AG04450 (cell line): ENCODE measurements at regions not wholly inside any gene's neighbourhood (a gene's known extent, or its start where the extent isn't known, plus 50 kb on each side); places are given as distances from the start of the nearest gene placed in this dataset.

Experiments
- CTCF ChIA-PET: fragments of 300-600, 350-600 bp; formaldehyde crosslinking; extraction: SDS; loops from one replicate; lab custom pipeline; 2022; ENCODE audit warnings: antibody characterized with exemption, inconsistent platforms; lab: Charles Lee
- POLR2A ChIA-PET: fragments of 350-600 bp; formaldehyde crosslinking; extraction: SDS; loops from one replicate; lab custom pipeline; 2021; ENCODE audit warnings: antibody characterized with exemption, inconsistent platforms; lab: Yijun Ruan, JAX
- DNase-seq: peaks from one replicate; pipeline ENCODE4 v3.0.0-alpha.2; 2011; ENCODE audit warnings: low read depth, low spot score
- H3K27ac ChIP-seq: one replicate; pipeline ENCODE4 v1.5.1; 2012; ENCODE audit warnings: low read depth, low read length, control low read depth
- H3K27me3 ChIP-seq: one replicate; pipeline ENCODE4 v1.6.0; 2012; ENCODE audit warnings: low read length; ENCODE audit not compliant: control insufficient read depth, insufficient read depth
- H3K4me3 ChIP-seq: 2 replicates; pipeline ENCODE4 v1.5.1; 2011; ENCODE audit warnings: mild to moderate bottlenecking, low read depth, low read length, control low read depth
- H3K9me3 ChIP-seq: 2 replicates; pipeline ENCODE4 v1.5.1; 2012; ENCODE audit warnings: low read length; ENCODE audit not compliant: control insufficient read depth, insufficient read depth
- TF ChIP-seq, protein P1 (sequence below): IDR thresholded peaks from 2 replicates; pipeline ENCODE4 v1.5.1; 2011; ENCODE audit warnings: low read depth, low read length, control low read depth, inconsistent platforms

DNA sequence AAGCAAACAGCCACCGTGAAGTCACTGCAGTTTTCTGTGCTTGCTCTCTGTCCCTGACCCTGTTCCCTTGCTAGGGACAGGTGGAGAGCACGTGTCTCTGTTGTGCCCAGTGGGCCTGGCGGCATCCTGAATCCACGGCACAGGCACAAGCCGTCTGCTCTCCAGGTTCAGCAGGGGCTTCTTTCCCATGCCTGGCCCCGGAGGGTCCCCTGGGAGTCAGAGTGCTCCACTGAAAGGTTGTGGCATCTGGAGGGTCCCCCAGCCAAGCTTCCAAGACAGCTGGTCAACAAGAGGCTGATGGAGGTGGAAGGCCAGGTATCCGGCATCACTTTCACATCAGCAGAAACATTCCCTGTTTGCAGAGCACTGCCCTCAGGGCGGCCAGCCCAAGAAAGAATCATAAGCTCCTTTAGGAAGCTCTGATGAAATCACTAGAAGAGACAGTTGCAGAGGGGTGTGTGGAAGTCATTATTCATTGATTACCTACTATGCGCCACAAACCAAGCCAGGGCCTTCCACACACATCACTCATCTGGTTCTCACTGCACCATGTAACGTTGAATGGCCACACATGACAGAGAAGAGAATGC is 346.4 kb upstream of the B3GAT1 start:
- TF ChIP-seq, protein P1, sequence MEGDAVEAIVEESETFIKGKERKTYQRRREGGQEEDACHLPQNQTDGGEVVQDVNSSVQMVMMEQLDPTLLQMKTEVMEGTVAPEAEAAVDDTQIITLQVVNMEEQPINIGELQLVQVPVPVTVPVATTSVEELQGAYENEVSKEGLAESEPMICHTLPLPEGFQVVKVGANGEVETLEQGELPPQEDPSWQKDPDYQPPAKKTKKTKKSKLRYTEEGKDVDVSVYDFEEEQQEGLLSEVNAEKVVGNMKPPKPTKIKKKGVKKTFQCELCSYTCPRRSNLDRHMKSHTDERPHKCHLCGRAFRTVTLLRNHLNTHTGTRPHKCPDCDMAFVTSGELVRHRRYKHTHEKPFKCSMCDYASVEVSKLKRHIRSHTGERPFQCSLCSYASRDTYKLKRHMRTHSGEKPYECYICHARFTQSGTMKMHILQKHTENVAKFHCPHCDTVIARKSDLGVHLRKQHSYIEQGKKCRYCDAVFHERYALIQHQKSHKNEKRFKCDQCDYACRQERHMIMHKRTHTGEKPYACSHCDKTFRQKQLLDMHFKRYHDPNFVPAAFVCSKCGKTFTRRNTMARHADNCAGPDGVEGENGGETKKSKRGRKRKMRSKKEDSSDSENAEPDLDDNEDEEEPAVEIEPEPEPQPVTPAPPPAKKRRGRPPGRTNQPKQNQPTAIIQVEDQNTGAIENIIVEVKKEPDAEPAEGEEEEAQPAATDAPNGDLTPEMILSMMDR = no peak
- H3K4me3 ChIP-seq = no peak overlapping the region
- POLR2A ChIA-PET = no interaction called here
- DNase-seq = no peak
- no peak overlapping the region for H3K27ac ChIP-seq
- peaks cover 90% of the 10 kb centered on the region for H3K9me3 ChIP-seq
- CTCF ChIA-PET = no interaction called here
- H3K27me3 ChIP-seq = no peaks in the 10 kb centered on the region

DNA sequence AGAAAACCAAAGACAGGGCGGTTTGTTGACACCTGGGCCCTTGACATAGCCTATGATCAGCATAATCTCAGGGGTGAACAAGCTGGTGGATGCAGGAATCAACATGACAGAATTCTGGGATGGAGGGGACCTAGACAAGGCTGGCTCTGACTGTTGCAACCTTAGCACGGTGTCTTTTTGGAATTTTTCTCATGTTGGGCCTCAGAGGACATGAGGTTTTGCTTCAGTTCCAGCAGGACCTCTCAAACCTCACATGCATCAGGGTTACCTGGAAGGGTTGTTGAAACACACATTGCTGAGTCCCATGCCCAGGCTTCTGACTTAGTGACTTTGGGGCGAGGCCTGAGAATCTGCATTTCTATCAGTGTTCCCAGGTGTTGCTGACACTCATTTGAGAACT is 345.6 kb upstream of the B3GAT1 start:
- Histone ChIP-seq H3K27ac (no peak overlapping the region), H3K27me3 (no peaks in the 10 kb centered on the region), H3K9me3 (peaks cover 90% of the 10 kb centered on the region), H3K4me3 (no peak overlapping the region)
- ChIA-PET CTCF (no interaction called here), POLR2A (no interaction called here)
- TF ChIP-seq, protein P1 = no peak
- DNase-seq = no peak

DNA sequence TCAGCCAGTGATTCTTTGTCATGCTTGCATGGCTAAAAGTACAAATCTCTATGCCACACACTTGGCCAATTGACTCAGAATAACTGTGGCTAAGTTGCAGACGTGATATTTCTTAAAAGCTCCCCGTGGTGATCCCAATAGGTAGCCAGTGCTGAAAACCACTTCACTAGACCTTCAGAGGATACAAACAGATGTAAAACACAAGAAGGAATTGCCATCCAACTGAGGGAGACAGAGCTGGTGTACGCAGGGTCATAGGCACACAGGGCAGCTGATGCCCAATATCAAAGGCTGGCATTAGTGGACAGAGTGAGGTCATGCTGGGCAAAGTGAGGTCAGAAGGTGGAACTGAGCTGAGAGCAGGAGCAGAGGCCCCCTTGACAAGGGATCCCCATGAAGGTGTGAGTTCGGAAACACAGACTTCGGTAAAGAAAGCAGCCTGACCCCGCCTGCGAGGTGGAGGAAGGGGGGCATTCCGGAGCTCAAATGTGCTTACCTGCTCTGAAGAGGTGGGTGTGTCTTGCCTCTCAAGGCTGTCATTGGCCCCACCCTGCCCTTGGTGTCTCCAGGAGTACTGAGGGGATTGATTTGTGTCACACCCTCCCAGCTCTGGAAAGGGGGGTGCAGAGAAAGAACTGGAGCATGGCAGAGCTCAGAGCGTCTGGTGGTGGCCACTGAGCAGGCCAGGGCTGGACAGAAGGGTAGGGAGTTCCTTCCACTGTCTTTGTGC is 344.9 kb upstream of the B3GAT1 start:
- Histone ChIP-seq H3K4me3 (no peak overlapping the region), H3K27ac (no peak overlapping the region), H3K9me3 (peaks cover 90% of the 10 kb centered on the region), H3K27me3 (no peaks in the 10 kb centered on the region)
- DNase-seq = no peak
- TF ChIP-seq, protein P1 = no peak
- ChIA-PET CTCF (no interaction called here), POLR2A (no interaction called here)

DNA sequence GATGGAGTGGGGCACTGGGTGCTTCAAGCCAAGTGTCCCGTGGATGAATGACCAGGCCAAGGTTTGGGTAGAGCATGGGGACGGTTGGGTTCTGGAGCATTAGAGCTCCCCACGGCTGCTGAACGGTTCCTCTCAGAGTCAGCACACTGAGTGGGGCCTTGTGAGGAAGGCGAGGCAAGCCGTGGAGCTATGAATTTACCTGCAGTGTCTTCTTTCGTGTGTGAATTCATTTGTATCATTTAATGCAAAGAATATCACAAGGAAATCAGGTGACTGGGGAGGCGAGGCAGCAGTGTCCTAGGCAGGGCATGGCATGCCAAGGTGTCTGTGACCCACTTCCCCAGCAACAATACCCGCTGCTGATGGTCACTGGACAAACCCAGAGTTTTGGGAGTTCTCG is 343.5 kb upstream of the B3GAT1 start:
- Histone ChIP-seq H3K4me3 (no peak overlapping the region), H3K9me3 (peaks cover 90% of the 10 kb centered on the region), H3K27ac (no peak overlapping the region), H3K27me3 (no peaks in the 10 kb centered on the region)
- DNase-seq = no peak
- ChIA-PET CTCF (no interaction called here), POLR2A (no interaction called here)
- TF ChIP-seq, protein P1 = no peak

DNA sequence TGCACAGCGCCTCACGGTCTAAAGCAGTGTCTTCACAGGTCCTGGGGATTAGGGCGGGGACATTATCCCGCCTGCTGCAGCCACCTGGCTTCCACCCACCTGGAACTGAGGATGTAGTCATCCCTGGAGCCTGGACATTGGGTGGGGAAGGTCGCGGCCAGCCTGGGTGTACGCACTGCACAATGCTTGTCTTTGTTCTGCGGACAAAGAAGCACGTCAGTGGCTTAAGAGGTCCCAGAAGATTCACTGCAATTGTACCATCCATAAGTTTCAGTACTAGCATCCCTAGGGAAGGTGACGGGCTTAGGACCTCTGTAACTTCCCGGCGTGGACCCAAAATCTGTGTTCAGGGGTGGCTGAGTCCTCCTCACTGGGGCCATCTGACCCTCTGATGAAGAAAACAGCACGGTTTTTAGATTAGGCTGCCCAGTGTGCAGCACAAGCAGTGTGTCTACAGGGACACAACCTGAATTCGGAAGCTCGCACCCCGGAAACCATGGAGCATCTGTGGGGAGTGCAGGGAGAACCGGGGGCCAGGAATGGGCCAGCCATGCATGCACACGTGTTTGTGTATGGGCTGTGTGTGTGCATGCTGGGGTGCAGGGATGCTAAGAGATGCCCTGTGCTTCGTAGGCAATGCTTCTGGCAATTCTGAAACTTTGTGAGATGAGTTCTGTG is 342.6 kb upstream of the B3GAT1 start:
- POLR2A ChIA-PET = no interaction called here

More for the DNA sequence above, 342.6 kb upstream of the B3GAT1 start:
- no peak overlapping the region for H3K27ac ChIP-seq
- TF ChIP-seq, protein P1 = no peak
- no peaks in the 10 kb centered on the region for H3K27me3 ChIP-seq
- no peak for DNase-seq
- no peak overlapping the region for H3K4me3 ChIP-seq
- CTCF ChIA-PET = no interaction called here
- peaks cover 90% of the 10 kb centered on the region for H3K9me3 ChIP-seq
